ENCODE measurements at regions not wholly inside any gene's neighbourhood (a gene's known extent, or its start where the extent isn't known, plus 50 kb on each side); places are given as distances from the start of the nearest gene placed in this dataset.

DNA sequence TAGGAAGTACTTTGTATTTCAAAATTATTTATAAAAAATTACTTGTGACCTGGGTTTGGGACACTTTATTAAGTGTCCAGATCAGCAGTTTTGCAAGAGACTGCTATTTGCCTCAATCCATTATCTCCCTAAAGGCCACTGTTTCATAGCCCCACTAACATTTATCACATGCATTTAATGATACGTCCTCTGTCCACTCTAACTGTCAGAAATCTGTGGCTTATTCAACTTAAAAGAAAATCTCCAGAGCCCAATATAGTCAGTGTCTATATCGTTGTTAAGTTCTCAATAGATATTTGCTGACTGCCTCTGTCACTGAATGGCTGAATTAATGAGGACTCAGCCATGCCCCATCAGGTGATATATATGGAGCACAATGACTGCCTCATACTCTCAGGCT lies 553.9 kb upstream of the POM121L12 start:
- Mint-ChIP-seq H3K27me3 (ENCODE audit: insufficient read depth) (no peaks in the 10 kb centered on the region), H3K4me3 (no peak overlapping the region), H3K27ac (no peak overlapping the region), H3K9me3 (no peaks in the 10 kb centered on the region), H3K36me3 (ENCODE audit: low read depth) (no peaks in the 10 kb centered on the region), H3K4me1 (no peaks in the 10 kb centered on the region)
- no peak for DNase-seq
- TF ChIP-seq, protein P1, sequence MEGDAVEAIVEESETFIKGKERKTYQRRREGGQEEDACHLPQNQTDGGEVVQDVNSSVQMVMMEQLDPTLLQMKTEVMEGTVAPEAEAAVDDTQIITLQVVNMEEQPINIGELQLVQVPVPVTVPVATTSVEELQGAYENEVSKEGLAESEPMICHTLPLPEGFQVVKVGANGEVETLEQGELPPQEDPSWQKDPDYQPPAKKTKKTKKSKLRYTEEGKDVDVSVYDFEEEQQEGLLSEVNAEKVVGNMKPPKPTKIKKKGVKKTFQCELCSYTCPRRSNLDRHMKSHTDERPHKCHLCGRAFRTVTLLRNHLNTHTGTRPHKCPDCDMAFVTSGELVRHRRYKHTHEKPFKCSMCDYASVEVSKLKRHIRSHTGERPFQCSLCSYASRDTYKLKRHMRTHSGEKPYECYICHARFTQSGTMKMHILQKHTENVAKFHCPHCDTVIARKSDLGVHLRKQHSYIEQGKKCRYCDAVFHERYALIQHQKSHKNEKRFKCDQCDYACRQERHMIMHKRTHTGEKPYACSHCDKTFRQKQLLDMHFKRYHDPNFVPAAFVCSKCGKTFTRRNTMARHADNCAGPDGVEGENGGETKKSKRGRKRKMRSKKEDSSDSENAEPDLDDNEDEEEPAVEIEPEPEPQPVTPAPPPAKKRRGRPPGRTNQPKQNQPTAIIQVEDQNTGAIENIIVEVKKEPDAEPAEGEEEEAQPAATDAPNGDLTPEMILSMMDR (conservative IDR thresholded peaks at IDR 0.05): no peak
- Histone ChIP-seq H3K27ac (ENCODE audit: low read depth, low read length) (no peak overlapping the region), H3K36me3 (ENCODE audit: control insufficient read depth, insufficient read depth, low read length) (no peaks in the 10 kb centered on the region), H3K27me3 (ENCODE audit: control insufficient read depth, insufficient read depth, low read length, poor library complexity, severe bottlenecking) (no peaks in the 10 kb centered on the region), H3K4me3 (ENCODE audit: low read length) (no peak overlapping the region), H3K9ac (ENCODE audit: extremely low read depth, low read length, poor library complexity, severe bottlenecking) (no peak overlapping the region), H3K9me3 (ENCODE audit: control insufficient read depth, low read length) (no peaks in the 10 kb centered on the region), H3K4me1 (ENCODE audit: control insufficient read depth, insufficient read depth, low read length) (no peaks in the 10 kb centered on the region)
- 74 to 78% methylated on average over 2 of the region's 2 CpGs for WGBS, 2 experiments (ENCODE audit: insufficient coverage in 1 of 2, insufficient read length in 1 of 2)

DNA sequence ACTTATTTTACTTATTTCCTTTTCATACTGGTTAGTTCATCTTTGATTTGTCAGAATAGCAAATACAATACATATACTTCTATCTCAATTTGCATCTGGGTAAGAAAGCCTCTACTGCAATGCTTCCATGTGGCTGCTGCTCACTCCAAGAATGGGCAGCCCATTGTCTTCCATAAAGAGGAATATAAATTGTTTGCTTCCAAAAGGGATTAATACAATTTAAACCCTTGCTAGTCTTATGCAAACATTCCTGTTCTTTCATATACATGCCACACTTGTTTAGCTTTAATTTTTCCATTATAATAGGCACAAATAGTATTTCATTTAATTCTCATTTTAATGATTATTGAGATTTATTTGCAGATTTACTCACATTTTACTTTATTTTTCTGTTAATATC lies 555.4 kb upstream of the POM121L12 start:
- Histone ChIP-seq H3K27me3 (ENCODE audit: control insufficient read depth, insufficient read depth, low read length, poor library complexity, severe bottlenecking) (no peaks in the 10 kb centered on the region), H3K9ac (ENCODE audit: extremely low read depth, low read length, poor library complexity, severe bottlenecking) (no peak overlapping the region), H3K4me1 (ENCODE audit: control insufficient read depth, insufficient read depth, low read length) (no peaks in the 10 kb centered on the region), H3K4me3 (ENCODE audit: low read length) (no peak overlapping the region), H3K36me3 (ENCODE audit: control insufficient read depth, insufficient read depth, low read length) (no peaks in the 10 kb centered on the region), H3K9me3 (ENCODE audit: control insufficient read depth, low read length) (no peaks in the 10 kb centered on the region), H3K27ac (ENCODE audit: low read depth, low read length) (no peak overlapping the region)
- Mint-ChIP-seq H3K36me3 (ENCODE audit: low read depth) (no peaks in the 10 kb centered on the region), H3K27ac (no peak overlapping the region), H3K27me3 (ENCODE audit: insufficient read depth) (no peaks in the 10 kb centered on the region), H3K4me1 (no peaks in the 10 kb centered on the region), H3K4me3 (no peak overlapping the region), H3K9me3 (no peaks in the 10 kb centered on the region)
- TF ChIP-seq, protein P1 (conservative IDR thresholded peaks at IDR 0.05): no peak
- no peak for DNase-seq

DNA sequence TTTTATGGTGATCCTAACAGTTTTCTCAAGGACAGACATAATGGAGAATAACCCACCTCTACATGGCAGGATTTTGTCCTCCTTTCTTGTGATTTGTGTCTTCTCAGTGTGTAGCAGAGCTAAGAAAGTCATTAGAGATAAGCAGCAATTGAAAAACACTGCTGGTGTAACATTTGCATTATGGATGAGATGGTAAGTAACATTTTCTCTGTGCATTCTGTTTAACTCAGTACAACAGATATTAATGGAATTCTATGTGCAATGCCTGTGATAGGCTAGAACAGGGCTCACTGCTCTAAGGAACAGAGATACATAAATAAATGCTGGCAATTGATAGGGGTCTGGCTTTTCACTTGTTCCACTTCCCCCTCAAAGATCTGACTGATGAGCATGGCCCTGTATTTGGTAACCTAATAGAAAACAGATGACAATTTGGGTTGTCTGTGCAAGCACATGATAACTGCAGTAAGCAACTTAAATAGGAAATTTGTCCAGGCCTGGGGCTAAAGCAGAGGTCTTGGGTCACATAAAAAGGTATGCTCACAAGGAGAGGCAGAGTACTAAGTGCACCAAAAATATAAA lies 560.3 kb upstream of the POM121L12 start:
- TF ChIP-seq, protein P1 (conservative IDR thresholded peaks at IDR 0.05): no peak
- Histone ChIP-seq H3K4me3 (ENCODE audit: low read length) (no peak overlapping the region), H3K9me3 (ENCODE audit: control insufficient read depth, low read length) (no peaks in the 10 kb centered on the region), H3K36me3 (ENCODE audit: control insufficient read depth, insufficient read depth, low read length) (no peaks in the 10 kb centered on the region), H3K9ac (ENCODE audit: extremely low read depth, low read length, poor library complexity, severe bottlenecking) (no peak overlapping the region), H3K27ac (ENCODE audit: low read depth, low read length) (no peak overlapping the region), H3K27me3 (ENCODE audit: control insufficient read depth, insufficient read depth, low read length, poor library complexity, severe bottlenecking) (no peaks in the 10 kb centered on the region), H3K4me1 (ENCODE audit: control insufficient read depth, insufficient read depth, low read length) (no peaks in the 10 kb centered on the region)
- no peak for DNase-seq
- Mint-ChIP-seq H3K9me3 (no peaks in the 10 kb centered on the region), H3K36me3 (ENCODE audit: low read depth) (no peaks in the 10 kb centered on the region), H3K4me1 (no peaks in the 10 kb centered on the region), H3K27ac (no peak overlapping the region), H3K27me3 (ENCODE audit: insufficient read depth) (no peaks in the 10 kb centered on the region), H3K4me3 (no peak overlapping the region)
